Bronchial epithelial cell (primary cell): ENCODE measurements at regions not wholly inside any gene's neighbourhood (a gene's known extent, or its start where the extent isn't known, plus 50 kb on each side); places are given as distances from the start of the nearest gene placed in this dataset.

Experiments used
- DNase-seq: peaks from one replicate; pipeline ENCODE4 v3.0.0-alpha.2; 2010; ENCODE audit warnings: low read depth
- FAIRE-seq: peaks from 2 replicates; lab custom pipeline; 2011; peaks lifted over from hg19 to GRCh38; lab: Jason Lieb, UNC
- H3K27me3 ChIP-seq: 2 replicates; pipeline ENCODE4 v1.5.1; 2011; ENCODE audit warnings: low read length; ENCODE audit not compliant: control insufficient read depth, insufficient read depth
- H3K36me3 ChIP-seq: 2 replicates; pipeline ENCODE4 v1.5.1; 2011; ENCODE audit warnings: low read length; ENCODE audit not compliant: control insufficient read depth, insufficient read depth
- H3K4me3 ChIP-seq: 2 replicates; pipeline ENCODE4 v1.5.1; 2011; ENCODE audit warnings: mild to moderate bottlenecking, low read depth, low read length, control low read depth
- CTCF ChIP-seq: IDR thresholded peaks from 2 replicates; pipeline ENCODE4 v1.5.1; 2011; ENCODE audit warnings: mild to moderate bottlenecking, moderate library complexity, low read length, control low read depth, inconsistent platforms; ENCODE audit not compliant: insufficient read depth, severe bottlenecking

GRCh38 chr1:214943054-214943453, 139.5 kb upstream of the KCNK2 start:
- Histone ChIP-seq H3K27me3 (no peaks in the 10 kb centered on the region), H3K36me3 (no peaks in the 10 kb centered on the region), H3K4me3 (no peak overlapping the region)
- TF ChIP-seq CTCF = no peak
- DNase-seq (no peak), FAIRE-seq (no peak)

- no peaks in the 10 kb centered on the region for H3K36me3 ChIP-seq
- H3K4me3 ChIP-seq = no peak overlapping the region
- H3K27me3 ChIP-seq = no peaks in the 10 kb centered on the region
- FAIRE-seq (no peak), DNase-seq (no peak)
- no peak for TF ChIP-seq CTCF
These were observed 135.9 kb upstream of the KCNK2 start for GRCh38 chr1:214946615-214947014.

- H3K4me3 ChIP-seq = no peak overlapping the region
- FAIRE-seq (no peak), DNase-seq (no peak)
- H3K27me3 ChIP-seq = no peaks in the 10 kb centered on the region
- no peaks in the 10 kb centered on the region for H3K36me3 ChIP-seq
- no peak for TF ChIP-seq CTCF
These were observed 129.9 kb upstream of the KCNK2 start for GRCh38 chr1:214952648-214953047.

GRCh38 chr1:214953901-214954616, 128.5 kb upstream of the KCNK2 start:
- H3K4me3 ChIP-seq = no peak overlapping the region
- DNase-seq (no peak), FAIRE-seq (no peak)
- TF ChIP-seq CTCF = no peak
- no peaks in the 10 kb centered on the region for H3K27me3 ChIP-seq
- no peaks in the 10 kb centered on the region for H3K36me3 ChIP-seq

GRCh38 chr1:214954617-214954949, 128.0 kb upstream of the KCNK2 start:
- FAIRE-seq (no peak), DNase-seq (no peak)
- Histone ChIP-seq H3K27me3 (no peaks in the 10 kb centered on the region), H3K4me3 (no peak overlapping the region), H3K36me3 (no peaks in the 10 kb centered on the region)
- TF ChIP-seq CTCF = no peak
